DND-41 (cell line): ENCODE measurements at regions not wholly inside any gene's neighbourhood (a gene's known extent, or its start where the extent isn't known, plus 50 kb on each side); places are given as distances from the start of the nearest gene placed in this dataset.

ENCODE experiments used
- ATAC-seq: fragments of 200-7000 bp; cut with Tn5 transposase; 3 replicates; pipeline ENCODE4 v1.9.1; 2021; ENCODE audit warnings: low read depth; ENCODE audit not compliant: insufficient read depth
- DNase-seq: peaks from one replicate; pipeline ENCODE4 v3.0.0-alpha.2; 2020
- H2AFZ ChIP-seq: 2 replicates; pipeline ENCODE4 v1.6.0; 2012; ENCODE audit warnings: low read depth, low read length
- H3K27ac ChIP-seq: 2 replicates; pipeline ENCODE4 v1.5.1; 2012; ENCODE audit warnings: low read length, inconsistent platforms
- H3K27me3 ChIP-seq: fragments of 200-600 bp; sonication (generic); 2 replicates; pipeline ENCODE4 v1.6.0; 2012; ENCODE audit warnings: low read length, mild to moderate bottlenecking, inconsistent platforms; ENCODE audit not compliant: insufficient read depth, poor library complexity
- H3K36me3 ChIP-seq: 2 replicates; pipeline ENCODE4 v1.5.1; 2012; ENCODE audit warnings: low read length, inconsistent platforms; ENCODE audit not compliant: insufficient read depth
- H3K4me1 ChIP-seq: 2 replicates; pipeline ENCODE4 v1.5.1; 2012; ENCODE audit warnings: mild to moderate bottlenecking, low read length; ENCODE audit not compliant: insufficient read depth
- H3K4me2 ChIP-seq: 2 replicates; pipeline ENCODE4 v1.6.0; 2012; ENCODE audit warnings: mild to moderate bottlenecking, moderate library complexity, low read length, inconsistent platforms; ENCODE audit not compliant: insufficient read depth
- H3K4me3 ChIP-seq, 2 experiments: fragments of 200-600 bp in 1 of 2; shearing (Covaris generic) in 1 of 2; 2 replicates each; pipeline ENCODE4 v1.5.1; 2012 to 2016; ENCODE audit warnings: inconsistent platforms in 2 of 2, low read length in 2 of 2, mild to moderate bottlenecking in 2 of 2, low read depth in 1 of 2, moderate library complexity in 1 of 2
- H3K79me2 ChIP-seq: 2 replicates; pipeline ENCODE4 v1.6.0; 2012; ENCODE audit warnings: low read length, inconsistent platforms; ENCODE audit not compliant: insufficient read depth
- H3K9ac ChIP-seq: 2 replicates; pipeline ENCODE4 v1.6.0; 2012; ENCODE audit warnings: low read depth, mild to moderate bottlenecking, inconsistent platforms, low read length, moderate library complexity
- H3K9me3 ChIP-seq: 2 replicates; pipeline ENCODE4 v1.5.1; 2012; ENCODE audit warnings: low read length, moderate library complexity, mild to moderate bottlenecking, inconsistent platforms; ENCODE audit not compliant: insufficient read depth, severe bottlenecking
- H4K20me1 ChIP-seq: 2 replicates; pipeline ENCODE4 v1.6.0; 2012; ENCODE audit warnings: low read length; ENCODE audit not compliant: insufficient read depth
- EZH2 ChIP-seq: IDR thresholded peaks from 3 replicates; pipeline ENCODE4 v1.6.1; 2012; ENCODE audit warnings: borderline replicate concordance, low read depth, mild to moderate bottlenecking, moderate library complexity, low read length, inconsistent platforms; ENCODE audit not compliant: severe bottlenecking
- TF ChIP-seq, protein P1 (sequence below): IDR thresholded peaks from 2 replicates; pipeline ENCODE4 v1.5.1; 2012; ENCODE audit warnings: borderline replicate concordance, low read length, moderate library complexity, mild to moderate bottlenecking; ENCODE audit not compliant: poor library complexity, severe bottlenecking; ENCODE audit errors: extremely low read depth

DNA sequence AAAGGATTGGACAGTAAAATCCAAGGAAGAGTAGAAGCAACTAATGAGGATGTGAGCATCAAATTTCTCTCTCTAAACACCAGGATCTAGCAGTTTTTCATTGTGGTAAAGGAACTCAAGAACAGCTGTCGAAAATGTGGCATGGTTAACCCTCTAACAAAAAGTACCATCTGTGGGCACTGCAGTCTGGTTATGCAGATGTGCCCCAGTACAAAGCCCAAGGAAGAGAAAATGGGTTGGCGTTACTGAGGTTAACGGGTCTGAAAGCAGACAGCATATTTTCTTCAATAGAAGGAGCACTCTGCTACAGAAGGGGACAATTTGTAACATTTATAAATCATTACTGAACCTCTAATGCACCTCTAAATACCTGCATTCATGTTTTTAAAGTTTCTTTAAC is 253.0 kb upstream of the HNRNPA3 start:
- H3K27me3 ChIP-seq, result peaks cover 33% of the 10 kb centered on the region
- TF ChIP-seq, protein P1, sequence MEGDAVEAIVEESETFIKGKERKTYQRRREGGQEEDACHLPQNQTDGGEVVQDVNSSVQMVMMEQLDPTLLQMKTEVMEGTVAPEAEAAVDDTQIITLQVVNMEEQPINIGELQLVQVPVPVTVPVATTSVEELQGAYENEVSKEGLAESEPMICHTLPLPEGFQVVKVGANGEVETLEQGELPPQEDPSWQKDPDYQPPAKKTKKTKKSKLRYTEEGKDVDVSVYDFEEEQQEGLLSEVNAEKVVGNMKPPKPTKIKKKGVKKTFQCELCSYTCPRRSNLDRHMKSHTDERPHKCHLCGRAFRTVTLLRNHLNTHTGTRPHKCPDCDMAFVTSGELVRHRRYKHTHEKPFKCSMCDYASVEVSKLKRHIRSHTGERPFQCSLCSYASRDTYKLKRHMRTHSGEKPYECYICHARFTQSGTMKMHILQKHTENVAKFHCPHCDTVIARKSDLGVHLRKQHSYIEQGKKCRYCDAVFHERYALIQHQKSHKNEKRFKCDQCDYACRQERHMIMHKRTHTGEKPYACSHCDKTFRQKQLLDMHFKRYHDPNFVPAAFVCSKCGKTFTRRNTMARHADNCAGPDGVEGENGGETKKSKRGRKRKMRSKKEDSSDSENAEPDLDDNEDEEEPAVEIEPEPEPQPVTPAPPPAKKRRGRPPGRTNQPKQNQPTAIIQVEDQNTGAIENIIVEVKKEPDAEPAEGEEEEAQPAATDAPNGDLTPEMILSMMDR, result no peak
- TF ChIP-seq EZH2, result no peak
- no peaks in the 10 kb centered on the region for H3K36me3 ChIP-seq
- no peak overlapping the region for H2AFZ ChIP-seq
- ATAC-seq (no peak), DNase-seq (no peak)
- H3K4me3 ChIP-seq, result no peak overlapping the region
- H3K4me2 ChIP-seq, result no peak overlapping the region
- no peaks in the 10 kb centered on the region for H3K4me1 ChIP-seq
- no peak overlapping the region for H3K9ac ChIP-seq
- no peaks in the 10 kb centered on the region for H3K79me2 ChIP-seq
- no peaks in the 10 kb centered on the region for H3K9me3 ChIP-seq
- no peaks in the 10 kb centered on the region for H4K20me1 ChIP-seq
- no peak overlapping the region for H3K27ac ChIP-seq

GRCh38 chr2:176960061-176960460 is 252.5 kb upstream of the HNRNPA3 start:
- Histone ChIP-seq H3K9ac (no peak overlapping the region), H3K4me3 (no peak overlapping the region), H3K4me2 (no peak overlapping the region), H3K27ac (no peak overlapping the region), H2AFZ (no peak overlapping the region), H3K4me1 (no peaks in the 10 kb centered on the region), H4K20me1 (no peaks in the 10 kb centered on the region), H3K27me3 (peaks cover 33% of the 10 kb centered on the region), H3K79me2 (no peaks in the 10 kb centered on the region), H3K9me3 (no peaks in the 10 kb centered on the region), H3K36me3 (no peaks in the 10 kb centered on the region)
- ATAC-seq (no peak), DNase-seq (no peak)
- TF ChIP-seq EZH2, result no peak
- TF ChIP-seq, protein P1, result no peak

GRCh38 chr2:176960736-176961520 is 251.7 kb upstream of the HNRNPA3 start:
- no peak for TF ChIP-seq EZH2
- TF ChIP-seq, protein P1, result no peak

More at GRCh38 chr2:176960736-176961520, 251.7 kb upstream of the HNRNPA3 start:
- no peak for DNase-seq
- no peak overlapping the region for H3K9ac ChIP-seq
- H3K36me3 ChIP-seq, result no peaks in the 10 kb centered on the region
- no peaks in the 10 kb centered on the region for H3K4me1 ChIP-seq
- no peaks in the 10 kb centered on the region for H3K9me3 ChIP-seq
- H3K79me2 ChIP-seq, result no peaks in the 10 kb centered on the region
- no peak for ATAC-seq
- no peak overlapping the region for H2AFZ ChIP-seq
- no peaks in the 10 kb centered on the region for H4K20me1 ChIP-seq
- H3K27me3 ChIP-seq, result peaks cover 30% of the 10 kb centered on the region
- no peak overlapping the region for H3K4me3 ChIP-seq
- H3K27ac ChIP-seq, result no peak overlapping the region
- H3K4me2 ChIP-seq, result no peak overlapping the region
